SU-DHL-6 (cell line): ENCODE measurements at regions not wholly inside any gene's neighbourhood (a gene's known extent, or its start where the extent isn't known, plus 50 kb on each side); places are given as distances from the start of the nearest gene placed in this dataset.

ENCODE experiments used
- H2AFZ ChIP-seq: fragments of 200-600 bp; sonication (generic); 2 replicates; pipeline ENCODE4 v1.6.1; 2014; ENCODE audit warnings: low read depth, mild to moderate bottlenecking, moderate library complexity, mixed read lengths, antibody characterized with exemption, low read length; ENCODE audit not compliant: severe bottlenecking
- H3F3A ChIP-seq: fragments of 200-600 bp; shearing (Covaris generic); 2 replicates; pipeline ENCODE4 v1.6.0; 2016; ENCODE audit warnings: antibody characterized with exemption, mild to moderate bottlenecking; ENCODE audit not compliant: insufficient read depth
- H3K27ac ChIP-seq: fragments of 200-600 bp; sonication (generic); 2 replicates; pipeline ENCODE4 v1.5.1; 2016; ENCODE audit warnings: low read depth, mild to moderate bottlenecking, low read length, moderate library complexity, mixed read lengths
- H3K27me3 ChIP-seq: fragments of 200-600 bp; sonication (generic), shearing (Covaris generic); 2 replicates; pipeline ENCODE4 v1.6.0; 2014; ENCODE audit warnings: mild to moderate bottlenecking, low read length
- H3K36me3 ChIP-seq: fragments of 200-600 bp; sonication (generic); 2 replicates; pipeline ENCODE4 v1.6.1; 2014; ENCODE audit warnings: mild to moderate bottlenecking, low read length, mixed read lengths
- H3K4me2 ChIP-seq: fragments of 300-600, 200-600 bp; shearing (Covaris generic), sonication (generic); 2 replicates; pipeline ENCODE4 v1.6.0; 2014; ENCODE audit warnings: low read length, low read depth, mild to moderate bottlenecking; ENCODE audit not compliant: poor library complexity, severe bottlenecking
- H3K4me3 ChIP-seq: fragments of 200-600 bp; sonication (generic); 2 replicates; pipeline ENCODE4 v1.5.1; 2014; ENCODE audit warnings: antibody characterized with exemption, low read length, mild to moderate bottlenecking, mixed read lengths; ENCODE audit not compliant: insufficient read depth, poor library complexity, severe bottlenecking
- H3K79me2 ChIP-seq: fragments of 200-600 bp; sonication (generic); 2 replicates; pipeline ENCODE4 v1.6.1; 2014; ENCODE audit warnings: mild to moderate bottlenecking, low read length, moderate library complexity; ENCODE audit not compliant: insufficient read depth
- H3K9ac ChIP-seq: fragments of 200-600 bp; sonication (generic); 2 replicates; pipeline ENCODE4 v1.7.0; 2014; ENCODE audit warnings: mild to moderate bottlenecking, low read length
- H3K9me2 ChIP-seq: fragments of 200-600 bp; sonication (generic); replicated peaks from 2 replicates; pipeline ENCODE4 v1.6.1; 2014; ENCODE audit warnings: low read length; ENCODE audit not compliant: insufficient read depth
- H3K9me3 ChIP-seq: fragments of 200-600 bp; sonication (generic); 2 replicates; pipeline ENCODE4 v1.6.1; 2014; ENCODE audit warnings: low read length, mixed read lengths; ENCODE audit not compliant: insufficient read depth
- H4K20me1 ChIP-seq: fragments of 200-600 bp; sonication (generic); 2 replicates; pipeline ENCODE4 v1.6.1; 2014; ENCODE audit warnings: low read depth, mild to moderate bottlenecking, antibody characterized with exemption, low read length, moderate library complexity, mixed read lengths
- EZH2phosphoT487 ChIP-seq: fragments of 200-600 bp; sonication (generic), shearing (Covaris generic); conservative IDR thresholded peaks from 2 replicates; pipeline ENCODE4 v1.6.1; 2018; ENCODE audit warnings: mild to moderate bottlenecking, antibody characterized with exemption, low read length, moderate library complexity, mixed read lengths
- TF ChIP-seq, protein P1 (sequence below): fragments of 200-600 bp; sonication (generic); IDR thresholded peaks from one replicate; pipeline ENCODE4 v1.5.1; 2017; ENCODE audit warnings: antibody characterized with exemption, mild to moderate bottlenecking, low read length, moderate library complexity; ENCODE audit not compliant: insufficient read depth, poor library complexity, severe bottlenecking

DNA sequence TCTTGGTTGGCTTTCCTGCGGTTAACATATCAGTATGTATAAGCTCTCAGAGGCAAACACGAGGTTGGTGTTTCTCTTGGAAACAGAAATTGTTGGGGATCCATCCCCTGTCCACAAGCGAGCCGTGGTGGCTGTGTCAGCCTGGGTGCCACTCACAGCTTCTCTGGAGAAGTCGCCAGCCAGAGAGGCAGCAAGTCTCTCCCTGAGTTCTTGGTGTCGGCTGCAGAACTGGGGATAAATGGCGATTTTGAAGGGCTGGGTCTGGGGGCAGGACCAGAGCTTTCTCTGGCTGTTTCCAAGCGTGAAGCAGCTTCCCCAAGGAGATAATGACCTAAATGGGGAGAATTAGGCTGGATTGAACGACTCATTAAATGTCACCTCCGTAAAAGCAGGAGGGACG lies 335.3 kb downstream of the GLRX3 start:
- Histone ChIP-seq H3K4me2 (no peak overlapping the region), H3K9me2 (no peaks in the 10 kb centered on the region), H3K36me3 (no peaks in the 10 kb centered on the region), H3K79me2 (no peaks in the 10 kb centered on the region), H3K27ac (no peak overlapping the region), H3K27me3 (no peaks in the 10 kb centered on the region), H3K9ac (no peak overlapping the region), H4K20me1 (no peaks in the 10 kb centered on the region), H3K4me3 (no peak overlapping the region), H3F3A (no peaks in the 10 kb centered on the region), H3K9me3 (no peaks in the 10 kb centered on the region), H2AFZ (no peak overlapping the region)
- TF ChIP-seq, protein P1, sequence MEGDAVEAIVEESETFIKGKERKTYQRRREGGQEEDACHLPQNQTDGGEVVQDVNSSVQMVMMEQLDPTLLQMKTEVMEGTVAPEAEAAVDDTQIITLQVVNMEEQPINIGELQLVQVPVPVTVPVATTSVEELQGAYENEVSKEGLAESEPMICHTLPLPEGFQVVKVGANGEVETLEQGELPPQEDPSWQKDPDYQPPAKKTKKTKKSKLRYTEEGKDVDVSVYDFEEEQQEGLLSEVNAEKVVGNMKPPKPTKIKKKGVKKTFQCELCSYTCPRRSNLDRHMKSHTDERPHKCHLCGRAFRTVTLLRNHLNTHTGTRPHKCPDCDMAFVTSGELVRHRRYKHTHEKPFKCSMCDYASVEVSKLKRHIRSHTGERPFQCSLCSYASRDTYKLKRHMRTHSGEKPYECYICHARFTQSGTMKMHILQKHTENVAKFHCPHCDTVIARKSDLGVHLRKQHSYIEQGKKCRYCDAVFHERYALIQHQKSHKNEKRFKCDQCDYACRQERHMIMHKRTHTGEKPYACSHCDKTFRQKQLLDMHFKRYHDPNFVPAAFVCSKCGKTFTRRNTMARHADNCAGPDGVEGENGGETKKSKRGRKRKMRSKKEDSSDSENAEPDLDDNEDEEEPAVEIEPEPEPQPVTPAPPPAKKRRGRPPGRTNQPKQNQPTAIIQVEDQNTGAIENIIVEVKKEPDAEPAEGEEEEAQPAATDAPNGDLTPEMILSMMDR: no peak
- TF ChIP-seq EZH2phosphoT487: no peak

DNA sequence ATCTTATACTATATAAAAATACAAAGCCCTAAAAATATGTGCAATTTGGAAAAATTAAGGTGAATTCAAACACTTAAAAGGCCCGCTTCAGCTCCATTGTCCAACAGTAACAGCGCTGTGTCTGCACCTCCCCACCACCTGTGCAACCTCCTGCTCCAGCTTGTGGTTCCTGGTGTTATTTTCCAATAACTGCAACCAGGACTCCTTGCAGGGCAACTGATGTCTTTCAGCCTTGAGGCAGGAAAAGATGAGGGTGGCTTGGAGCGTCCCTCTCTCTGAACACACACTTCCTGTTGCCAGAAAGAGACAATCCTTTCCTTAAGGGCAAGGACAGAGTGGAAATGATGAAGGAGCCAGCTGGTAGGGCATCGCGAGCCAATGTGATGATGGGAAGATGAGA lies 336.0 kb downstream of the GLRX3 start:
- Histone ChIP-seq H3F3A (no peaks in the 10 kb centered on the region), H4K20me1 (no peaks in the 10 kb centered on the region), H3K9me2 (no peaks in the 10 kb centered on the region), H3K27me3 (no peaks in the 10 kb centered on the region), H3K9me3 (no peaks in the 10 kb centered on the region), H3K9ac (no peak overlapping the region), H3K79me2 (no peaks in the 10 kb centered on the region), H3K27ac (no peak overlapping the region), H3K36me3 (no peaks in the 10 kb centered on the region), H3K4me3 (no peak overlapping the region), H3K4me2 (no peak overlapping the region), H2AFZ (no peak overlapping the region)
- no peak for TF ChIP-seq EZH2phosphoT487
- TF ChIP-seq, protein P1: no peak

DNA sequence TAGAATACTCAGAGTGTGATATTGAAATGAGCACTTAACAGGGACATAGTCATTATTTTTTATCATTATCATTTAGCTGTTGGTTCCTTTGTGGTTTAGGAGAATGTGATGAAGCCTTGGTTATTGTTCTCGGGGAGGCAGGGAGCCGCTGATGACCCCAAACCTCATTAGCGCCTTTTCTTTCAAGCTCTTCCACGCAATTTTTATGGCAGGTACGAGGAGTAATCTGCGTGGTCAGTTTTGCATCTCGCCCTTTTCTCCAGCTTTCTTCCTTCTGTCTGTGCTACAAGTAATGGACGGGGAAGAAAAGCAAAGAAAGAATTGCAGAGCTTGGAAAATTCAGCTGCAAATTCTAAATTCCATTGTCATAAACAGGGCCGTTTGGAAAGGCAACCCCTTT lies 338.4 kb downstream of the GLRX3 start:
- Histone ChIP-seq H4K20me1 (no peaks in the 10 kb centered on the region), H3K9me3 (no peaks in the 10 kb centered on the region), H3K4me2 (no peak overlapping the region), H3K36me3 (no peaks in the 10 kb centered on the region), H3F3A (no peaks in the 10 kb centered on the region), H3K27me3 (no peaks in the 10 kb centered on the region), H3K9ac (no peak overlapping the region), H3K9me2 (no peaks in the 10 kb centered on the region), H2AFZ (no peak overlapping the region), H3K27ac (no peak overlapping the region), H3K79me2 (no peaks in the 10 kb centered on the region), H3K4me3 (no peak overlapping the region)
- TF ChIP-seq EZH2phosphoT487: no peak
- TF ChIP-seq, protein P1: no peak
